Osteocyte (in vitro differentiated cells): ENCODE measurements at regions not wholly inside any gene's neighbourhood (a gene's known extent, or its start where the extent isn't known, plus 50 kb on each side); places are given as distances from the start of the nearest gene placed in this dataset.

Experiments
- DNase-seq: peaks from one replicate; pipeline ENCODE4 v3.0.0; 2021; ENCODE audit warnings: mixed read lengths; ENCODE audit not compliant: unreplicated experiment; ENCODE audit errors: extremely low spot score
- H3K27ac Mint-ChIP-seq: one replicate; pipeline ENCODE4 v1.8.0; 2021; ENCODE audit warnings: mild to moderate bottlenecking, mixed read lengths; ENCODE audit not compliant: unreplicated experiment
- H3K27me3 Mint-ChIP-seq: one replicate; pipeline ENCODE4 v1.8.0; 2021; ENCODE audit warnings: mixed read lengths; ENCODE audit not compliant: unreplicated experiment
- H3K36me3 Mint-ChIP-seq: one replicate; pipeline ENCODE4 v1.8.0; 2021; ENCODE audit warnings: mixed read lengths; ENCODE audit not compliant: unreplicated experiment
- H3K4me1 Mint-ChIP-seq: one replicate; pipeline ENCODE4 v1.8.0; 2021; ENCODE audit warnings: mixed read lengths; ENCODE audit not compliant: unreplicated experiment
- H3K4me3 Mint-ChIP-seq: one replicate; pipeline ENCODE4 v1.8.0; 2021; ENCODE audit warnings: mild to moderate bottlenecking, moderate library complexity, mixed read lengths; ENCODE audit not compliant: unreplicated experiment
- H3K9me3 Mint-ChIP-seq: one replicate; pipeline ENCODE4 v1.8.0; 2021; ENCODE audit warnings: mixed read lengths; ENCODE audit not compliant: unreplicated experiment
- TF ChIP-seq, protein P1 (sequence below): fragments of 200-600 bp; sonication (generic); IDR thresholded peaks from 2 replicates; pipeline ENCODE4 v1.5.0; 2021; ENCODE audit warnings: antibody characterized with exemption, mild to moderate bottlenecking, moderate library complexity

- no peak for DNase-seq
- Mint-ChIP-seq H3K27ac (no peak overlapping the region), H3K4me1 (peaks cover 2% of the 10 kb centered on the region), H3K36me3 (no peaks in the 10 kb centered on the region), H3K27me3 (no peaks in the 10 kb centered on the region), H3K4me3 (no peak overlapping the region), H3K9me3 (no peaks in the 10 kb centered on the region)
- TF ChIP-seq, protein P1, sequence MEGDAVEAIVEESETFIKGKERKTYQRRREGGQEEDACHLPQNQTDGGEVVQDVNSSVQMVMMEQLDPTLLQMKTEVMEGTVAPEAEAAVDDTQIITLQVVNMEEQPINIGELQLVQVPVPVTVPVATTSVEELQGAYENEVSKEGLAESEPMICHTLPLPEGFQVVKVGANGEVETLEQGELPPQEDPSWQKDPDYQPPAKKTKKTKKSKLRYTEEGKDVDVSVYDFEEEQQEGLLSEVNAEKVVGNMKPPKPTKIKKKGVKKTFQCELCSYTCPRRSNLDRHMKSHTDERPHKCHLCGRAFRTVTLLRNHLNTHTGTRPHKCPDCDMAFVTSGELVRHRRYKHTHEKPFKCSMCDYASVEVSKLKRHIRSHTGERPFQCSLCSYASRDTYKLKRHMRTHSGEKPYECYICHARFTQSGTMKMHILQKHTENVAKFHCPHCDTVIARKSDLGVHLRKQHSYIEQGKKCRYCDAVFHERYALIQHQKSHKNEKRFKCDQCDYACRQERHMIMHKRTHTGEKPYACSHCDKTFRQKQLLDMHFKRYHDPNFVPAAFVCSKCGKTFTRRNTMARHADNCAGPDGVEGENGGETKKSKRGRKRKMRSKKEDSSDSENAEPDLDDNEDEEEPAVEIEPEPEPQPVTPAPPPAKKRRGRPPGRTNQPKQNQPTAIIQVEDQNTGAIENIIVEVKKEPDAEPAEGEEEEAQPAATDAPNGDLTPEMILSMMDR, result no peak
Observed at GRCh38 chr10:88095778-88096431, 232.5 kb downstream of the PTEN start.

- Mint-ChIP-seq H3K27me3 (no peaks in the 10 kb centered on the region), H3K4me1 (peaks cover 3% of the 10 kb centered on the region), H3K36me3 (no peaks in the 10 kb centered on the region), H3K27ac (no peak overlapping the region), H3K4me3 (no peak overlapping the region), H3K9me3 (no peaks in the 10 kb centered on the region)
- TF ChIP-seq, protein P1, result no peak
- no peak for DNase-seq
Observed at GRCh38 chr10:88097092-88097516, 233.7 kb downstream of the PTEN start.

GRCh38 chr10:88097536-88097935 is 234.1 kb downstream of the PTEN start:
- no peak overlapping the region for H3K27ac Mint-ChIP-seq

DNA sequence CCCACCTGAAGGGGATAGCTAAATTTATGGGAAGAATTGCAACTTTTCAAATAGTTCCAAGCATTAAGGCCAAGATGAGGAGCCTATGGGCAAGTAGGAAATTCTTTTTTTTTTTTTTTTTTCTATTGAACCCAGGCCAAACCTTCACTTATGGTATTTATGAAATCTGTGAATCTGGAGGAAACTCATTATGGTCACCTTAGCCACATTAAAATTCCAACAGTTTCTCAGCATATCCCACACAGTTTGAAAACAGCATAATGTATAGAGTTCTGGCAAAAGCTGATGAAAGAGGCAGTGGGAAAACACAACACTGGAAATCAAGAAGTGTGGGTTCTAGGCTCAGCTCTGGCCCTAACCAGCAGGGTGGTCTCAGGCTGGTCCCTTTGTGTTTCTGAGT is 236.9 kb downstream of the PTEN start:
- Mint-ChIP-seq H3K9me3 (no peaks in the 10 kb centered on the region), H3K4me3 (no peak overlapping the region), H3K4me1 (peaks cover 3% of the 10 kb centered on the region), H3K27ac (no peak overlapping the region), H3K27me3 (no peaks in the 10 kb centered on the region), H3K36me3 (no peaks in the 10 kb centered on the region)
- DNase-seq, result no peak
- TF ChIP-seq, protein P1, result no peak

More at GRCh38 chr10:88097536-88097935, 234.1 kb downstream of the PTEN start:
- H3K9me3 Mint-ChIP-seq, result no peaks in the 10 kb centered on the region
- no peak for DNase-seq
- H3K27me3 Mint-ChIP-seq, result no peaks in the 10 kb centered on the region
- TF ChIP-seq, protein P1, result no peak
- no peaks in the 10 kb centered on the region for H3K36me3 Mint-ChIP-seq
- peaks cover 3% of the 10 kb centered on the region for H3K4me1 Mint-ChIP-seq
- no peak overlapping the region for H3K4me3 Mint-ChIP-seq

DNA sequence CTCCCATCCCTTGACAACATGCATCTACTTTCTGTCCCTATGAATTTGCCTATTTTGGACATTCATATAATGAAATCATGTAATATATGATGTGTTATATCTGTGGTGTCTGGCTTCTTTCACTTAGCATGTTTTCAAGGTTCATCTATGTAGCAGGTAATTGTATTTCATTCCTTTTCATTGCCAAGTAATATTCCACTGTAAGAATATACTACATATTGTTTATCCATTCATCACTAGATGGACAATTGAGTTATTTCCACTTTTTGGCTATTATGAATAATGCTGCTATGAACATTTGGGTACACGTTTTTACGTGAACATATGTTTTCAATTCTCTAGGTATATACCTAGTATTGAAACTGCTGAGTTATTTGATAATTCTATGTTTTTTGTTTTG is 238.2 kb downstream of the PTEN start:
- H3K27ac Mint-ChIP-seq, result no peak overlapping the region
- no peaks in the 10 kb centered on the region for H3K27me3 Mint-ChIP-seq
- no peak for DNase-seq
- no peaks in the 10 kb centered on the region for H3K36me3 Mint-ChIP-seq
- H3K9me3 Mint-ChIP-seq, result no peaks in the 10 kb centered on the region
- no peak overlapping the region for H3K4me3 Mint-ChIP-seq
- TF ChIP-seq, protein P1, result no peak
- H3K4me1 Mint-ChIP-seq, result peaks cover 3% of the 10 kb centered on the region
